ENCODE measurements at regions not wholly inside any gene's neighbourhood (a gene's known extent, or its start where the extent isn't known, plus 50 kb on each side); places are given as distances from the start of the nearest gene placed in this dataset.

- no peak overlapping the region; the same call in 1 of the 2 replicates for H3K4me3 ChIP-seq (ENCODE audit: low read length)
- DNase-seq (ENCODE audit: low read depth), result no peak
- TF ChIP-seq, protein P1, sequence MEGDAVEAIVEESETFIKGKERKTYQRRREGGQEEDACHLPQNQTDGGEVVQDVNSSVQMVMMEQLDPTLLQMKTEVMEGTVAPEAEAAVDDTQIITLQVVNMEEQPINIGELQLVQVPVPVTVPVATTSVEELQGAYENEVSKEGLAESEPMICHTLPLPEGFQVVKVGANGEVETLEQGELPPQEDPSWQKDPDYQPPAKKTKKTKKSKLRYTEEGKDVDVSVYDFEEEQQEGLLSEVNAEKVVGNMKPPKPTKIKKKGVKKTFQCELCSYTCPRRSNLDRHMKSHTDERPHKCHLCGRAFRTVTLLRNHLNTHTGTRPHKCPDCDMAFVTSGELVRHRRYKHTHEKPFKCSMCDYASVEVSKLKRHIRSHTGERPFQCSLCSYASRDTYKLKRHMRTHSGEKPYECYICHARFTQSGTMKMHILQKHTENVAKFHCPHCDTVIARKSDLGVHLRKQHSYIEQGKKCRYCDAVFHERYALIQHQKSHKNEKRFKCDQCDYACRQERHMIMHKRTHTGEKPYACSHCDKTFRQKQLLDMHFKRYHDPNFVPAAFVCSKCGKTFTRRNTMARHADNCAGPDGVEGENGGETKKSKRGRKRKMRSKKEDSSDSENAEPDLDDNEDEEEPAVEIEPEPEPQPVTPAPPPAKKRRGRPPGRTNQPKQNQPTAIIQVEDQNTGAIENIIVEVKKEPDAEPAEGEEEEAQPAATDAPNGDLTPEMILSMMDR (conservative IDR thresholded peaks at IDR 0.05; ENCODE audit: low read length), result no peak
Measured at GRCh38 chr21:17003763-17004373, 509.0 kb upstream of the CXADR start.

- DNase-seq (ENCODE audit: low read depth), result no peak
- H3K4me3 ChIP-seq (ENCODE audit: low read length), result no peak overlapping the region
- TF ChIP-seq, protein P1 (conservative IDR thresholded peaks at IDR 0.05; ENCODE audit: low read length), result no peak
Measured at GRCh38 chr21:17032141-17032655, 480.6 kb upstream of the CXADR start.

GRCh38 chr21:17044696-17045095 lies 468.1 kb upstream of the CXADR start:
- TF ChIP-seq, protein P1 (conservative IDR thresholded peaks at IDR 0.05; ENCODE audit: low read length), result no peak

DNA sequence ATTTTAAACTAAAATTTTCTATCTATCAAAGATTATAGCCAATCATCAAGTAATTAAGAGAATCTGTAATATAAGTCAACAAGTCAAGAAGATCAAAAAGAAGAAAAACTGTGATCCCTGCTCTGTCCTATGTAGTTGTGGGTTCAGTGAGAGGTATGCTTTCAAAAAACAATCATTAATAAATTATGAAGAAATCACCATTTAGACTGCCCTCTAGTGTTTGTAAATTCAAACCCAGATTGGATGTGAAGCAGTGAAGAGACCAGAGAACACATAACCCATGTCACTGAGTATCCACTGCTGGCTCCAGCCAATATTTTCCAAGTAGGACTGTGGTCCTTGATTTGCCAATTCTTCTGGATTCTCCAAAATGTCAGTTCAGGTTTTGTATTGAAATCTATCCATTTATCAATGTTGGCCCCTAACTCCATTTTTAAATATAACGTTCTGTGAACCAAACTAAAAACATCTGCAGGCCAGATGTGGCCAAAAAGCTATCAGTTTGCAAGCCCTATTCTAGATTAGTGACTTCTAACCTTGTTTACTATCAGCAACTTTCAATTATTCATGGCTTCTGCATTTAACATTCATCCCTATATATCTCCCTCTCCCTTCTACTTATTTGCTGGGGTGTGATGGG lies 467.5 kb upstream of the CXADR start:
- peak; percentile 24 for DNase-seq (ENCODE audit: low read depth)
- H3K4me3 ChIP-seq (ENCODE audit: low read length), result no peak overlapping the region
- TF ChIP-seq, protein P1 (conservative IDR thresholded peaks at IDR 0.05; ENCODE audit: low read length), result peak; percentile 53

More at GRCh38 chr21:17044696-17045095, 468.1 kb upstream of the CXADR start:
- DNase-seq (ENCODE audit: low read depth), result no peak
- H3K4me3 ChIP-seq (ENCODE audit: low read length), result no peak overlapping the region

GRCh38 chr21:17048974-17049373 lies 463.9 kb upstream of the CXADR start:
- no peak for DNase-seq (ENCODE audit: low read depth)
- H3K4me3 ChIP-seq (ENCODE audit: low read length), result no peak overlapping the region
- TF ChIP-seq, protein P1 (conservative IDR thresholded peaks at IDR 0.05; ENCODE audit: low read length), result no peak

GRCh38 chr21:17050156-17050555 lies 462.7 kb upstream of the CXADR start:
- no peak for DNase-seq (ENCODE audit: low read depth)
- TF ChIP-seq, protein P1 (conservative IDR thresholded peaks at IDR 0.05; ENCODE audit: low read length), result no peak
- H3K4me3 ChIP-seq (ENCODE audit: low read length), result no peak overlapping the region

DNA sequence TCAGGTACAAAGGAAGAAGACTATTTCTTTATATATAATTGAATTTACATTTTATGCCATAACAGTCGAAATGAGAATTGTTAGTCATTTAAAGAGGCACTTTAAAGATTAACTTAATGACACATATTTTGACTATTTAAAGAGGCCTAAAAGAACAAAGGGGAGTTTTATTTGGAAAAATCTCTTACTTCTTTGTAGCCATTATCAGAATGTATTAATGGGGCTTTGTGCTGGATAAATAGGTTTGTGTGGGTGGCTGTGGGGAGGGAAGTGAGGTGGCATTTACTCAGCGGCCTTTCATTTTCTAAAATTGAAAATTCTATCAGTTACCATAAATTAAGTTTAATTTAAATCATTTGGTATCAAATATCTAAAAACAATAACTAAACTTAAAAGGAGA lies 462.2 kb upstream of the CXADR start:
- DNase-seq (ENCODE audit: low read depth), result no peak
- no peak overlapping the region for H3K4me3 ChIP-seq (ENCODE audit: low read length)
- TF ChIP-seq, protein P1 (conservative IDR thresholded peaks at IDR 0.05; ENCODE audit: low read length), result no peak

Measured in AG10803 (cell line).